Osteoblast (primary cell): ENCODE measurements at regions not wholly inside any gene's neighbourhood (a gene's known extent, or its start where the extent isn't known, plus 50 kb on each side); places are given as distances from the start of the nearest gene placed in this dataset.
A peak's percentile ranks its signal among the peaks of the same experiment; 100 is the strongest.
"Not testable (repeated sequence)": the region's sequence is repeated elsewhere in the genome, so short reads cannot be mapped to it uniquely, and the experiment has no call there.

Source experiments
- DNase-seq: peaks from one replicate; pipeline ENCODE4 v3.0.0; 2011; ENCODE audit warnings: low spot score, mixed read lengths; ENCODE audit not compliant: insufficient read length; ENCODE audit errors: missing footprints
- H2AFZ ChIP-seq: 2 replicates; pipeline ENCODE4 v1.6.0; 2011; ENCODE audit warnings: mild to moderate bottlenecking, low read length
- H3K27ac ChIP-seq: 2 replicates; pipeline ENCODE4 v1.5.1; 2011; ENCODE audit warnings: mild to moderate bottlenecking, low read depth, low read length, moderate library complexity
- H3K27me3 ChIP-seq: 2 replicates; pipeline ENCODE4 v1.6.0; 2012; ENCODE audit warnings: mild to moderate bottlenecking, control low read depth, inconsistent platforms, low read length, moderate library complexity; ENCODE audit not compliant: insufficient read depth
- H3K36me3 ChIP-seq: 2 replicates; pipeline ENCODE4 v1.5.1; 2011; ENCODE audit warnings: mild to moderate bottlenecking, low read length, control low read depth, moderate library complexity; ENCODE audit not compliant: insufficient read depth
- H3K4me1 ChIP-seq: 2 replicates; pipeline ENCODE4 v1.5.1; 2011; ENCODE audit warnings: mild to moderate bottlenecking, low read length, control low read depth, moderate library complexity; ENCODE audit not compliant: insufficient read depth
- H3K4me2 ChIP-seq: 2 replicates; pipeline ENCODE4 v1.6.0; 2011; ENCODE audit warnings: mild to moderate bottlenecking, low read length; ENCODE audit not compliant: insufficient read depth
- H3K4me3 ChIP-seq: fragments of 200-600 bp; sonication (generic); 3 replicates; pipeline ENCODE4 v1.5.1; 2012; ENCODE audit warnings: mild to moderate bottlenecking, low read length, inconsistent platforms; ENCODE audit not compliant: insufficient read depth
- H3K79me2 ChIP-seq: 2 replicates; pipeline ENCODE4 v1.6.0; 2012; ENCODE audit warnings: mild to moderate bottlenecking, low read length, control low read depth, inconsistent platforms; ENCODE audit not compliant: insufficient read depth
- H3K9me3 ChIP-seq: 2 replicates; pipeline ENCODE4 v1.5.1; 2011; ENCODE audit warnings: low read depth, low read length, control low read depth
- H4K20me1 ChIP-seq: 2 replicates; pipeline ENCODE4 v1.6.0; 2012; ENCODE audit warnings: mild to moderate bottlenecking, low read length, control low read depth; ENCODE audit not compliant: insufficient read depth
- TF ChIP-seq, protein P1 (sequence below): IDR thresholded peaks from 2 replicates; pipeline ENCODE4 v1.5.1; 2011; ENCODE audit warnings: mild to moderate bottlenecking, low read depth, low read length, moderate library complexity; ENCODE audit errors: extremely low read depth

DNA sequence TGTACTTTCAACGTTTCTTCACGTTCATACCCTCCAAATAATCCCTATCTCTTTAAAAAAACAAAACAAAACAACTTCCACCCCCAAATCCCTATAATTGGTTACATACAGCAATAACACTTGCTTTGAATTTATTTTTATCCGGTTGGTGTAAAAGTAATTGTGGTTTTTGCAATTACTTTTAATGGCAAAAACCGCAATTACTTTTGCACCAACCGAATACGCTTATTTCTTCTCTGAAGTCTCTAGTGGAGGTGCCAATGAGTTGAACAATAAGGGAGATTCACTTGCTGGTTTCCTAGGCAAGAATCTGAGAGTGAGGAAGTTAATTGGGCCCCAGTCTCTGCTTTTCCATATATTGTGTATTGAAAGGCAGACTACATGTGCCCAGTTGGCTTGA is 133.3 kb downstream of the DACT1 start:
- Histone ChIP-seq H3K4me3 (no peak overlapping the region), H3K4me1 (no peaks in the 10 kb centered on the region), H3K36me3 (no peaks in the 10 kb centered on the region), H3K27ac (no peak overlapping the region), H2AFZ (no peak overlapping the region), H3K27me3 (no peaks in the 10 kb centered on the region), H3K4me2 (no peak overlapping the region), H3K9me3 (no peaks in the 10 kb centered on the region), H4K20me1 (no peaks in the 10 kb centered on the region), H3K79me2 (no peaks in the 10 kb centered on the region)
- DNase-seq, result no peak
- TF ChIP-seq, protein P1, sequence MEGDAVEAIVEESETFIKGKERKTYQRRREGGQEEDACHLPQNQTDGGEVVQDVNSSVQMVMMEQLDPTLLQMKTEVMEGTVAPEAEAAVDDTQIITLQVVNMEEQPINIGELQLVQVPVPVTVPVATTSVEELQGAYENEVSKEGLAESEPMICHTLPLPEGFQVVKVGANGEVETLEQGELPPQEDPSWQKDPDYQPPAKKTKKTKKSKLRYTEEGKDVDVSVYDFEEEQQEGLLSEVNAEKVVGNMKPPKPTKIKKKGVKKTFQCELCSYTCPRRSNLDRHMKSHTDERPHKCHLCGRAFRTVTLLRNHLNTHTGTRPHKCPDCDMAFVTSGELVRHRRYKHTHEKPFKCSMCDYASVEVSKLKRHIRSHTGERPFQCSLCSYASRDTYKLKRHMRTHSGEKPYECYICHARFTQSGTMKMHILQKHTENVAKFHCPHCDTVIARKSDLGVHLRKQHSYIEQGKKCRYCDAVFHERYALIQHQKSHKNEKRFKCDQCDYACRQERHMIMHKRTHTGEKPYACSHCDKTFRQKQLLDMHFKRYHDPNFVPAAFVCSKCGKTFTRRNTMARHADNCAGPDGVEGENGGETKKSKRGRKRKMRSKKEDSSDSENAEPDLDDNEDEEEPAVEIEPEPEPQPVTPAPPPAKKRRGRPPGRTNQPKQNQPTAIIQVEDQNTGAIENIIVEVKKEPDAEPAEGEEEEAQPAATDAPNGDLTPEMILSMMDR, result no peak

DNA sequence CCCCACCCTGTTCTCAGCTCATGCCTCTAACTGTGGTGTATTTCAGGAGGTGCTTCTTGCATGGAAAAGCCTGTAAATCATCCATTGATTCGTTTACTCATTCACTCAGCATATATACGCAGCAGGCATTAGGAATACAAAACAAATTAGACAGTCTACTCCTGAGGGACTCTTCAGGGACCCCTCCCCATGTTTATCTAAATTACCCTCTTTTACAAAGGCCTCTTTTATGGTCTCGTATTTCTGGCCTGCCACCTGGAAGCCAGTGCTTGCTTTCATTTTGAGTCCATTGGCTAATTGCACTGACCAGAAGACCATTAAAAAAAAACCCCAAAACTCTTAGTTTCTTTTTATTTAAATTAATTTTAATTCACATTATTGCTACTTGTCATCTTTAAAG is 134.4 kb downstream of the DACT1 start:
- H2AFZ ChIP-seq, result no peak overlapping the region
- no peaks in the 10 kb centered on the region for H4K20me1 ChIP-seq
- no peak overlapping the region for H3K27ac ChIP-seq
- H3K4me1 ChIP-seq, result no peaks in the 10 kb centered on the region
- no peaks in the 10 kb centered on the region for H3K27me3 ChIP-seq
- H3K9me3 ChIP-seq, result no peaks in the 10 kb centered on the region
- no peaks in the 10 kb centered on the region for H3K36me3 ChIP-seq
- no peak for DNase-seq
- H3K79me2 ChIP-seq, result no peaks in the 10 kb centered on the region
- H3K4me3 ChIP-seq, result no peak overlapping the region
- TF ChIP-seq, protein P1, result no peak
- no peak overlapping the region for H3K4me2 ChIP-seq

DNA sequence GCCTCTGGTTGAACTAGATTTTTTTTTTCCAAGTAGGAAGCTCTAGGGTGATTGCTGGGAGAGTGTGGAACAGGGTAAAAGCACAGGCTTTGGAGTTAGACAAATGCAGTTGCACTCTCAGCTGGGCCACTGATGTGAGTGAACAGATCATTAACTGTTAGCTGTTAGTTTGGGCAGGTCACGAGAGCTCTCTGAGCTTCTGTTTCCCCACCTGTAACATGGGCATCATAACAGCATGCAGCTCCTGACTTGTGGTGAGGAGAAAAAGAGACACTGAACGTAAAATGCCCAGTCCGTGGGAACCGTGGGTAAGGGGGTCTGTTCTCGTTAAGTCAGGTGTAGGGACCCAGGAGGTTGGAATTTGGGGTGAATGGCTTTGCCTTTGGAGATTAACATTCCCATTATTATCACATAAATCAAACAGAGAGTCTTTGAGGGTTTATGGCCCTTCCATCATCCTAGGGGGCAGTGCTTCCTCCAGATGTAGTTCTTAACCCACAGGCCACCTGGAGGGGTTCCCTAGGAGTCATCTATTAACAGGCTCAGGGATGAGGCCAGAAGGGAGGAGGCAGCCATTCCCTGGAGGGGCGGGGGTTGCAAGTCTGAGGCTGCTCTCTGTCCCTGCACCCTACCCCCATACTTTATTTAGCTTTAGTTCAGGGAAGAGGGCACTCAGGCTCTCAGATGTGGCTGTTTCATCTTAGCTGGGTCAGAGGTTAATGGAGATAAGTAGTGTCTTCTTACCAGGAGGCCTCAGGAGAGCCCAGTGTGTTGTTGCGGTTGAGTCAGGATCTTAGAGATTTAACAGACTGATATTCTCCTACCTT is 135.2 kb downstream of the DACT1 start:
- no peaks in the 10 kb centered on the region for H3K79me2 ChIP-seq
- no peaks in the 10 kb centered on the region for H3K4me1 ChIP-seq
- TF ChIP-seq, protein P1, result no peak
- no peaks in the 10 kb centered on the region for H3K27me3 ChIP-seq
- no peaks in the 10 kb centered on the region for H4K20me1 ChIP-seq
- no peak overlapping the region for H3K4me3 ChIP-seq
- no peaks in the 10 kb centered on the region for H3K9me3 ChIP-seq
- no peak overlapping the region for H2AFZ ChIP-seq
- no peak overlapping the region for H3K27ac ChIP-seq
- no peak overlapping the region for H3K4me2 ChIP-seq
- no peaks in the 10 kb centered on the region for H3K36me3 ChIP-seq
- peak; percentile 51 for DNase-seq

DNA sequence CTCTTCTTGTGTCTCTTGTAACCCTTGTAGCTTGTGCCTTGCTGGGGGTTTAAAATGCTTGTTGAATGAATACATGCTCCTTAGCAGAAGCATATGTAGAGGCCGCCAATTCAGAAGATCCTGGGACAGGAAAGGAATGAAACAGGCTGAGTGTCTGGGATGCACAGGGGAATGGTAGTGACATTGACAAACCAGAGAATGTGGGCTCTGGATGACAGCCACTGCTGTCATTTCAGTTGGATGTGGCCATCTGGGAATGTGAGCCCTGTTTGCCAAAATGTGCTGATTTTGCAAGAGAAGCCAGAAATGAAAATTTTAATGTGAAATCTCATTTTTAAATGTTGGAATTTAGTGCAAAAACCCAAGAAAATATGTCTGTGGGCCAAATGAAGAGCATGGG is 136.8 kb downstream of the DACT1 start:
- no peak overlapping the region for H3K4me2 ChIP-seq
- no peak overlapping the region for H2AFZ ChIP-seq
- no peak overlapping the region for H3K4me3 ChIP-seq
- no peak for DNase-seq
- no peaks in the 10 kb centered on the region for H3K9me3 ChIP-seq
- H3K36me3 ChIP-seq, result no peaks in the 10 kb centered on the region
- H3K79me2 ChIP-seq, result no peaks in the 10 kb centered on the region
- no peaks in the 10 kb centered on the region for H4K20me1 ChIP-seq
- H3K27ac ChIP-seq, result no peak overlapping the region
- TF ChIP-seq, protein P1, result no peak
- H3K4me1 ChIP-seq, result no peaks in the 10 kb centered on the region
- no peaks in the 10 kb centered on the region for H3K27me3 ChIP-seq

DNA sequence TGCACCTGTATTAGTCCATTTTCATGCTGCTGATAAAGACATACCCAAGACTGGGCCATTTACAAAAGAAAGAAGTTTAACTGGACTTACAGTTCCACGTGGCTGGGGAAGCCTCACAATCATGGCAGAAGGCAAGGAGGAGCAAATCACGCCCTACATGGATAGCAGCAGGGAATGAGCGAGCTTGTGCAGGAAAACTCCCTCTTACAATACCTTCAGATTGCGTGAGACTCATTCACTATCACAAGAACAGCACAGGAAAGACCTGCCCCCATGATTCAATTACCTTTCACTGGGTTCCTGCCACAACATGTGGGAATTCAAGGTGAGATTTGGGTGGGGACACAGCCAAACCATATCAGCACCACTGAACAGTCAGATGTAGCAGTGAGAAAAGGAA is 137.4 kb downstream of the DACT1 start:
- not testable (repeated sequence) for H4K20me1 ChIP-seq, H2AFZ ChIP-seq, DNase-seq

More for the DNA sequence above, 137.4 kb downstream of the DACT1 start:
- H3K9me3 ChIP-seq, H3K4me1 ChIP-seq, H3K4me2 ChIP-seq, H3K27ac ChIP-seq, H3K79me2 ChIP-seq, H3K36me3 ChIP-seq, H3K27me3 ChIP-seq, H3K4me3 ChIP-seq: not testable (repeated sequence)
